ENCODE measurements at regions not wholly inside any gene's neighbourhood (a gene's known extent, or its start where the extent isn't known, plus 50 kb on each side); places are given as distances from the start of the nearest gene placed in this dataset.

DNA sequence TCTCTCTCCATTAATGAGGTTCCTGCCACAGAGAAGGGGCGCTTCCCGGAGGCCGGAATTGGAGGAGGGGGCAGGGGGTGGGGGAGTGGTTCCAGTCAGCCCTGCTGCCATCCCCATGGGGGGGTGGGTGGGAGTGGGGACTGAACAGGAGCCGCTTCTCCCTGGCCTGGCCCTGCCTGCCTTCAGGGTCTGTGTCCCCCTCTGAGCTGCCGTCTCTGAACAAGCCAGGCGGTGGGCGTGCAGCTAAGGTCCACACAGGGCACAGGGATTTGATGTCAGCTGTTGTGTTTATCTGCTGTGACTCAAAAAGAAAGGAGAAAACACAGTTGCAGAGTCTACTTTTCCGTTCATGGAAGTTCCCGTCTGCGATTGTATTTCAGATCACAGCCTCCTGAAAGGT is 141.5 kb upstream of the PCBD1 start:
- no peak overlapping the region for H3K4me3 Mint-ChIP-seq (ENCODE audit: low read depth, unreplicated experiment)

DNA sequence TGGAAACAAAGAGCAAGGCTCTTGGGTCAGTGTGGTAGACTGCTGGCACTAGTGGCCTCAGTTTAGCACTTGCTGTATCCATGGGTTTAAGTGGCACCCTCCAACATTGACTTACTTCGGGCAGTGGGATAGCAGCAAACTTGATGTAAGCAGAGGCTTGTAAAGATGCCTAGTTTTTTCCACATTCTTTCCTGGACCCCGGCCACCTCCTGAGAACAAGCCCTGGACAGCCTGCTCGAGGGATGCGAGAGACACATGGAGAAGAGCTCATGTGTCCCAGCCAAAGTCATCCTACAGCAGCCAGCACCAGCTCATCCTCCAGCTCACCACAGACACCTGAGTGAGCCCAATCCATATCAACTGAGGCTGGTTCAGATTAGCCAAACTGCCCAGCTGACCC is 142.7 kb upstream of the PCBD1 start:
- no peaks in the 10 kb centered on the region for H3K36me3 Mint-ChIP-seq (ENCODE audit: insufficient read depth, unreplicated experiment)
- H3K27ac Mint-ChIP-seq (ENCODE audit: unreplicated experiment), result no peak overlapping the region
- DNase-seq, result no peak
- TF ChIP-seq, protein P1, sequence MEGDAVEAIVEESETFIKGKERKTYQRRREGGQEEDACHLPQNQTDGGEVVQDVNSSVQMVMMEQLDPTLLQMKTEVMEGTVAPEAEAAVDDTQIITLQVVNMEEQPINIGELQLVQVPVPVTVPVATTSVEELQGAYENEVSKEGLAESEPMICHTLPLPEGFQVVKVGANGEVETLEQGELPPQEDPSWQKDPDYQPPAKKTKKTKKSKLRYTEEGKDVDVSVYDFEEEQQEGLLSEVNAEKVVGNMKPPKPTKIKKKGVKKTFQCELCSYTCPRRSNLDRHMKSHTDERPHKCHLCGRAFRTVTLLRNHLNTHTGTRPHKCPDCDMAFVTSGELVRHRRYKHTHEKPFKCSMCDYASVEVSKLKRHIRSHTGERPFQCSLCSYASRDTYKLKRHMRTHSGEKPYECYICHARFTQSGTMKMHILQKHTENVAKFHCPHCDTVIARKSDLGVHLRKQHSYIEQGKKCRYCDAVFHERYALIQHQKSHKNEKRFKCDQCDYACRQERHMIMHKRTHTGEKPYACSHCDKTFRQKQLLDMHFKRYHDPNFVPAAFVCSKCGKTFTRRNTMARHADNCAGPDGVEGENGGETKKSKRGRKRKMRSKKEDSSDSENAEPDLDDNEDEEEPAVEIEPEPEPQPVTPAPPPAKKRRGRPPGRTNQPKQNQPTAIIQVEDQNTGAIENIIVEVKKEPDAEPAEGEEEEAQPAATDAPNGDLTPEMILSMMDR (IDR thresholded peaks at IDR 0.05; ENCODE audit: unreplicated experiment), result no peak
- H3K4me3 Mint-ChIP-seq (ENCODE audit: low read depth, unreplicated experiment), result no peak overlapping the region
- CTCF ChIA-PET, result no interaction called here
- no TSS peak for BruUV-seq (replicated peaks)
- peaks cover 57% of the 10 kb centered on the region for H3K27me3 Mint-ChIP-seq (ENCODE audit: unreplicated experiment)
- intact Hi-C loops (cut with micrococcal nuclease; ENCODE audit: unreplicated experiment), result no loop called here
- H3K4me1 Mint-ChIP-seq (ENCODE audit: low read depth, unreplicated experiment), result no peaks in the 10 kb centered on the region
- H3K9me3 Mint-ChIP-seq (ENCODE audit: low read depth, unreplicated experiment), result no peaks in the 10 kb centered on the region

More for the DNA sequence above, 141.5 kb upstream of the PCBD1 start:
- no TSS peak for BruUV-seq (replicated peaks)
- no peaks in the 10 kb centered on the region for H3K4me1 Mint-ChIP-seq (ENCODE audit: low read depth, unreplicated experiment)
- H3K9me3 Mint-ChIP-seq (ENCODE audit: low read depth, unreplicated experiment), result no peaks in the 10 kb centered on the region
- no peaks in the 10 kb centered on the region for H3K36me3 Mint-ChIP-seq (ENCODE audit: insufficient read depth, unreplicated experiment)
- intact Hi-C loops (cut with micrococcal nuclease; ENCODE audit: unreplicated experiment), result no loop called here
- CTCF ChIA-PET, result interaction anchor here (1.0 kb wide), 1 partner anchor 13 kb away, joined by 3 read pairs; no protein-coding TSS in a partner anchor
- no peak overlapping the region for H3K27ac Mint-ChIP-seq (ENCODE audit: unreplicated experiment)
- no peak for DNase-seq
- peaks cover 68% of the 10 kb centered on the region for H3K27me3 Mint-ChIP-seq (ENCODE audit: unreplicated experiment)
- TF ChIP-seq, protein P1 (IDR thresholded peaks at IDR 0.05; ENCODE audit: unreplicated experiment), result no peak

DNA sequence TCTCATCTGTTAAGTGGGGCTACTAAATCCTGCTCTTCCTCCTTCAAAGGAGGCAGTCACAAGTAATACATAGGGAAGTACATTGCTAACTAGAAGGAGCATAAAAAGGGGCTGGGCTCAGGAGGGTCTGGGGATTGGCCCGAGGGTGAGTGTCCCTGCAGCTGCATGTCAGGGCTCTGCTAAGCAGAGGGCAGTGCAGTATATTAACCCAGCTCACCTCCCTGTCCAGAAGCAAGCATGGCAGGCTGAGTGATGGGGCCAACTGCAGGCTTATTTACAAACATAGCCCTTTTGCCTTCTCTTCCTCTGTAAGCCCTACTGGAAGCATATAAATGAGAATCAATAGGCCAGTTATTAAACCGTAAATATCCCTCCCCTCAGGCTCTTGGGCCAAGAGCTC is 143.2 kb upstream of the PCBD1 start:
- TF ChIP-seq, protein P1 (IDR thresholded peaks at IDR 0.05; ENCODE audit: unreplicated experiment), result no peak
- H3K9me3 Mint-ChIP-seq (ENCODE audit: low read depth, unreplicated experiment), result no peaks in the 10 kb centered on the region
- CTCF ChIA-PET, result no interaction called here
- H3K27me3 Mint-ChIP-seq (ENCODE audit: unreplicated experiment), result peaks cover 57% of the 10 kb centered on the region
- BruUV-seq (replicated peaks), result no TSS peak
- intact Hi-C loops (cut with micrococcal nuclease; ENCODE audit: unreplicated experiment), result no loop called here
- no peak overlapping the region for H3K4me3 Mint-ChIP-seq (ENCODE audit: low read depth, unreplicated experiment)
- H3K36me3 Mint-ChIP-seq (ENCODE audit: insufficient read depth, unreplicated experiment), result no peaks in the 10 kb centered on the region
- no peaks in the 10 kb centered on the region for H3K4me1 Mint-ChIP-seq (ENCODE audit: low read depth, unreplicated experiment)
- H3K27ac Mint-ChIP-seq (ENCODE audit: unreplicated experiment), result no peak overlapping the region
- DNase-seq, result no peak

DNA sequence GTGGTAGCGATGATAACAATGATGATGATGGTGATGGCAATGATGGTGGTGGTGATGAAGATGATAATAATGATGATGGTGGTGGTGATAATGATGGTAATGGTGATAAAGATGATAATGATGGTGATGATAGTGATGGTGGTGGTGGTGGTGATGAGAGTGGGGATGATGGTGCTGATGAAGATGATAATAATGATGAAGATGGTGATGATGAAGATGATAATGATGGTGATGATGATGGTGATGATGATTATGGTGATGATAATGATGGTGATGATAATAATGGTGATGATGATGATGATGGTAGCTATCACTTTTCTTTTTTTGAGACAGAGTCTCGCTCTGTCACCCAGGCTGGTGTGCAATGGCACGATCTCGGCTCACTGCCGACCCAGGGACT is 144.5 kb upstream of the PCBD1 start:
- BruUV-seq (replicated peaks), result no TSS peak
- TF ChIP-seq, protein P1 (IDR thresholded peaks at IDR 0.05; ENCODE audit: unreplicated experiment), result no peak
- H3K27ac Mint-ChIP-seq (ENCODE audit: unreplicated experiment), result no peak overlapping the region
- H3K4me3 Mint-ChIP-seq (ENCODE audit: low read depth, unreplicated experiment), result no peak overlapping the region
- H3K4me1 Mint-ChIP-seq (ENCODE audit: low read depth, unreplicated experiment), result no peaks in the 10 kb centered on the region
- no peaks in the 10 kb centered on the region for H3K36me3 Mint-ChIP-seq (ENCODE audit: insufficient read depth, unreplicated experiment)
- no peak for DNase-seq
- peaks cover 55% of the 10 kb centered on the region for H3K27me3 Mint-ChIP-seq (ENCODE audit: unreplicated experiment)
- intact Hi-C loops (cut with micrococcal nuclease; ENCODE audit: unreplicated experiment), result no loop called here
- H3K9me3 Mint-ChIP-seq (ENCODE audit: low read depth, unreplicated experiment), result no peaks in the 10 kb centered on the region
- CTCF ChIA-PET, result interaction anchor here (0.5 kb wide), 1 partner anchor 138 kb away, joined by 6 read pairs; no protein-coding TSS in a partner anchor

Measured in Calu3 (cell line).